GM19467 (cell line): ENCODE measurements at regions not wholly inside any gene's neighbourhood (a gene's known extent, or its start where the extent isn't known, plus 50 kb on each side); places are given as distances from the start of the nearest gene placed in this dataset.
"Not testable (repeated sequence)": the region's sequence is repeated elsewhere in the genome, so short reads cannot be mapped to it uniquely, and the experiment has no call there.

Experiments used
- ATAC-seq: cut with Tn5 transposase; IDR thresholded peaks from one replicate; pipeline ENCODE4 v1.9.1; 2021; ENCODE audit warnings: mild to moderate bottlenecking, moderate library complexity; ENCODE audit not compliant: unreplicated experiment

DNA sequence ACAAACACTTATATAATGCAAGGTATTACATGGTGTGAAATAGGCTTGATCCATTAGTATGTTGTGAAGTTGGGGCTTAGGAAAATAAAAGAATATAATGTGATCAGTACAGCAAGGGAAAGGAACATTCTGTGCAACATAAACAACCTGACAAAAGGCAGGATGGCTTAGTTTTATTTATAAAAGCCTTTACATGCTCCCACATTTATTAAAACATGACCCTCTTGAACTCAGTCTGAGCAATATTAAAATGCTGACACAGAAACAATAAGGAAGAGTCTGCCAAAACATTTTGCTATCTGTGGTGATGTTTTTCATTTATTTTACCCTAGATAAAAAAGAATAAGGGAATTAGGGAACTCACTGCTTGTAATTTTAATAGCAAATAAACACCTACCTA, 519.7 kb downstream of the PCDH7 start:
- ATAC-seq = no peak

DNA sequence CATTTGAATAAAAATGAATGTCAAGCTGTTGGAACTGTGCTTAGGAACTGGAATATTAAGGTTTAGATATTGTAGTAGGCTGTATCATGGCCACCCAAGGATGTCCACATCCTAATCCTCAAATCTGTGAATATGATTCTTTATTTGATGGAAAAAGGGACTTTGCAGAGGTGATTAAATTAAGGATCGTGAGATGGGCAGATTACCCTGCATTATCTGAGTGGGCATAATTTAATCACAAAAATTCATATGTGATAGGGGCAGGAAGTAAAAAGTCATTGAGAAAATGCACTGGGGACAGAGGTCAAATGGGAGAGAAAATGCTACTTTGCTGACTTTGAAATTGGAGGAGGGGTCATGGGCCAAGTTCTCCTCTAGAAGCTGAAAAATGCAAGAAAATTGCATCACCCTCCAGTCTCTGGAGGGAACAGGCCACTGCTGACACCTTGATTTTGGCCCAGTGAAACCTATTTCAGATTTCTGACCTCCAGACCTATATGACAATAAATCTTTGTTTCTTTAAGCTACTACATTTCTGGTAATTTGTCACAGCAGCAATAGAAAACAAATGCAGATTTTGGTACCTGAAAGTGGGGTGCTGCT, 521.4 kb downstream of the PCDH7 start:
- ATAC-seq = no peak

DNA sequence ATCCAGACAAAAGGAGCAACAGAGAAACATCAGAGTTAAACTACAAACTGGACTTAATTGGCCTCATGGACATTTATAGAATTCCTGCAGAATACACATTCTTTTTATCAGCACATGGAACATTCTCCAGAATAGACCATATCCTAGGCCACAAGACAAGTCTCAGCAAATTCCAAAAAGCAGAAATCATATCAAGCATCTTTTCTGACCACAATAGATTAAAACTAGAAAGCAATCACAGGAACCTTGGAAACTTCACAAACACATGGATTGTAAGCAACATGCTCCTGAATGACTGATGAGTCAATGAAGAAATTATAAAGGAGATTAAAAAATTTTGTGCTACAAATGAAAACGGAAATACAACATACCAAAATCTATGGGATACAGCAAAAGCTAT, 526.7 kb downstream of the PCDH7 start:
- no peak for ATAC-seq

DNA sequence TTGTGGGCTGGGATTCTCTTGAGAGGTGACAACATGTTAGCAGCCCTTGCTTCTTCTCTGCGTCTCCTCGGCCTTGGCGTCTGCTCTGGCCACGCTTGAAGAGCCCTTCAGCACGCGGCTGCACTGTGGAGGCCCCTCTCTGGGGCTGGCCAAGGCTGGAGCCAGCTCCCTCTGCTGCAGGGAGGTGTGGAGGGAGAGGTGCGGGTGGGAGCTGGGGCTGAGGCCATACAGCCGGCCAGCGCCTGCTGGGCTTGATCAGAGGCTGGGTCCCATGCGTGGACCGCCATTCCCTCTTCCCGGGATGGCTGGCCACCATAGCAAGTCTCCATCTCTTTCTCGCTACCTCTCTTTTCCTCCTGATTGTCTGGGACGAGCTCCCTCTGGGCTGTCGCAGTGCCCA, 539.0 kb downstream of the PCDH7 start:
- no peak for ATAC-seq

- ATAC-seq = no peak
Observed at GRCh38 chr4:31261632-31262031, 541.5 kb downstream of the PCDH7 start.

DNA sequence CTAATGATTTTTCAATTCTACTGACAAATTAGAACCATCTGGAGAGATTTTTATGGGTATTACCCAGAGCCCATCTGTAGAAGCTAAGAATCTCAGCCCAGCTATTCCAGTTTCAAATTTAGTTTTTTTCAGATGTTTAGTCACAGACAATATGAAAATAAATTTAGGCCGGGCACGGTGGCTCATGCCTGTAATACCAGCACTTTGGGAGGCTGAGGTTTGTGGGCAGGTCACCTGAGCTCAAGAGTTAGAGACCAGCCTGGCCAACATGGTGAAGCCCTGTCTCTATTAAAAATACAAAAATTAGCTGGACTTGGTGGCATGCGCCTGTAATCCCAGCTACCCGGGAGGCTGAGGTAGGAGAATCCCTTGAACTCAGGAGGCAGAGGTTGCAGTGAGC, 545.9 kb downstream of the PCDH7 start:
- ATAC-seq = not testable (repeated sequence)

GRCh38 chr4:31272331-31273061, 552.3 kb downstream of the PCDH7 start:
- no peak for ATAC-seq

GRCh38 chr4:31275906-31276305, 555.7 kb downstream of the PCDH7 start:
- ATAC-seq = no peak

GRCh38 chr4:31283679-31284078, 563.5 kb downstream of the PCDH7 start:
- ATAC-seq = no peak

- no peak for ATAC-seq
Observed at GRCh38 chr4:31290836-31291235, 570.7 kb downstream of the PCDH7 start.

- ATAC-seq = no peak
Observed at GRCh38 chr4:31291238-31291637, 571.1 kb downstream of the PCDH7 start.

DNA sequence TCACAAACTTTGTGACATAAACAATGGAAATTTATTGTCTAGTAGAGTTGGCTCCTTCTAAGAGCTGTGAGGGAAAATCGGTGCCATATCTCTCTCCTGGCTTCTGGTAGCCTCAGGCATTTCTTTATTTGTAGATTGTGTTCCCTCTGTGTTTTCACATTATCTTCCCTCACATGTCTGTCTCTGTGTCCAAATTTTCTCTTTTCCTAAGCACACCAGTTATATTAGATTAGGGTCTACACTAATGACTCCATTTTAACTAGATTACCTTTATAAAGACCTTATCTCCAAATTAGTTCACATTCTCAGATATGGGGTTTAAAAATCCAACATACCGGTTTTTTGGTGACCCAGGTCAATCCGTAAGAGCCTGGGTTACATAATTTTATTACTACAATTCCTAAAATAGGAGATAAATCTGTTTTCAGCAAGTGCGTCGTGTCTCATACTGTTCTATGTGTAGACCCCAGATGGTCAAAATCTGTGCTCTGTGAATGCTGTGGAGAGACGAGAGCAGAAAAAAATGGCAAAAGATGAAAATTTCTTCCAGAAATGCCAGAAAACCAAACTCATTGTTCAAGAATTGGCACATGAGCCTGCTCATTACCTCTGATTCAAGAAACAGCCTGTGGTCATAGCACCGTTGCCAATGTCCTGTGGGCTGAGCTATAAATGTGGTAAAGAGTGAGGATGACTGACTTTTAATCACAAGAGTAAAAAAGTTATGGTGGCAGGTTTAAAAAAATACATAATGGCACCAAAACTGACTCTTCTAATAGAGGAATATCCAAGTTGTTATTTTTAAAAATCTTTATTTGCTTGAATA, 574.7 kb downstream of the PCDH7 start:
- ATAC-seq = no peak

DNA sequence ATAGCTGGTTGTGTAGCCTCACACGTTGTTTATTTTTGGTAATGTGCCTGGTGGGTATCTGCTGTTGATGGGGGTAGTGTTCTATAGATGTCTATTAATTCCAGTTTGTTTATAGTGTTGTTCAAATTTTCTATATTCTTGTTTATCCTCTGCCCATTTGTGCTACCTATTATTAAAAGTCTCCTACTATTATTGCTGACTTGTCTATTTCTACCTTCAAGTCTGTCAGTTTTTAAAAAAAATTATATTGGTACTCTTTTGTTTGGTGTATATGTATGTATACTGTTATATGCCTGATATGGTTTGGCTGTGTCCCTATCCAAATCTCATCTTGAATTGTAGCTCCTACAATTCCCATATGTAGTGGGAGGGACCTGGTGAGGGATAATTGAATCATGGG, 578.6 kb downstream of the PCDH7 start:
- ATAC-seq = no peak

DNA sequence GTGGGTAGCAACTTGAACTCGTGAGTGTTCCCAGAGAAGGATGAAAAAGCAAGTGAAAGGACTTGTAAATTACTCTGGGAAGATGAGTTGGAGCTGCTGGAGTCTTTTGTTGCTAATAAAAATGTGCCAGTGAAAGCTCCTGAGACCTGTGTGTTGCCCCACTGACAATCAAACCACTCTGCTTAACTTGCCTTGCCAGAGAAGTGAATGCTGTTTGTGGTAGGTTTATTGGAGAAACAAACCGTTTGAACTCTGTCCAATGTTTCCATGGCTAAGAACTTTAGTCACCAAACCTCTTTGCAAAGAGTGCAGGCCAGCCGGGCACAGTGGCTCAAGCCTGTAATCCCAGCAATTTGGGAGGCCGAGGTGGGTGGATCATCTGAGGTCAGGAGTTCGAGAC, 586.9 kb downstream of the PCDH7 start:
- ATAC-seq = no peak

GRCh38 chr4:31324814-31325213, 604.6 kb downstream of the PCDH7 start:
- no peak for ATAC-seq

GRCh38 chr4:31325300-31325699, 605.1 kb downstream of the PCDH7 start:
- no peak for ATAC-seq

- no peak for ATAC-seq
Observed at GRCh38 chr4:31327031-31327430, 606.9 kb downstream of the PCDH7 start.

DNA sequence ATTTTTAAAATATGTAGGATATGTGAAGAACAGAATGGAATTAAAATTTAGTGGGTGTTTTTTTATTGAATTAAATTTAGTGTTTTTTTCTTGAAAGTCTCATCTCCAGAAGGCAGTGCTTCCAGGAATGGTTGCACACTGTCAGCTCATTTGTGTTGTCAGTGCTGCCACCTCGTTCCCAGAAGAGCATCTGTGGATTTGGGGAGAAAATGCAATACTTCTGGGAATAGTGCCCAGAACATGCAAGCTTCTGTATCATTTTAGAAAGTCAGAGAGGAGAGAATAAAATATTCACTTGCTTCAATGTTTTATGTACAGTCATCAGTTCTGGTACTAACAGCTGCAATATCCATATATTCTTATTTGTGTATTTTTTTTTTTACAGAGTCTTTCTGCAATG, 608.8 kb downstream of the PCDH7 start:
- ATAC-seq = no peak

DNA sequence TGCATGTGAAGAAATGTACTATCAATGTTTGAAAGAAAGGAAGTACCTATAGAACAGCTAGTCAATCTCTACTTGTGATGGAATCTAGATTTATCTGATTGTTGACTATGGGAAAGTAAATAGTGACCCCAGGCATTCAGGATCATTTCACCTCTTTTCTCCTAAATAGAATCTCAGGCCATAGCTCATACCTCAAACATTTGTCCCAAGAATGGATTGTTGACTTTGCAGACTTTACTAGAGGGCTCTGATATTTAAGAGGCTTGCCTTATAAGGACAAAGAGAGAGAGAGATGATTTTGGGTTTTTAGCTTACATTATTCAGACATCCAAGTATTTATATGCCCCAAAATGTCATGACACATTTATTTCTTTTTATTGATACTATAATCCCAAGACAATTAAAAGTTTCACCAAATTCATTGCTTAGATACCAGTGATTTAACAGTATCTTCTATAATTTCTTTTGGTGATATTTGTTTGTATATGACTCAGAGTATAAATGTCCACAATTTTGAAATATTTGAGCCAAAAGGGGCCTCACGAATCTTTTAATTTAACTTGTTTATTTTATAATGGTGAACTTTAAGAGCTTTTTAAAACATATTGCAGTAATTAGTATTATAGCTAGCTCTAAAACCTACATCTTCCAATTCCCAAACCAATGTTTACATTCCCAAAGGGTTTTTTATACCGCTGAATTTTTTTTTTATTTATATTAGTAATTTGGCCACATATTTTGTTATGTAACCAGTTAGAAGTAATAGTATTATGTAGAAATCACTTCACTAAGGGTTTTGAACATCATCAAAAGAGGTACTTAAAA, 614.1 kb downstream of the PCDH7 start:
- no peak for ATAC-seq

DNA sequence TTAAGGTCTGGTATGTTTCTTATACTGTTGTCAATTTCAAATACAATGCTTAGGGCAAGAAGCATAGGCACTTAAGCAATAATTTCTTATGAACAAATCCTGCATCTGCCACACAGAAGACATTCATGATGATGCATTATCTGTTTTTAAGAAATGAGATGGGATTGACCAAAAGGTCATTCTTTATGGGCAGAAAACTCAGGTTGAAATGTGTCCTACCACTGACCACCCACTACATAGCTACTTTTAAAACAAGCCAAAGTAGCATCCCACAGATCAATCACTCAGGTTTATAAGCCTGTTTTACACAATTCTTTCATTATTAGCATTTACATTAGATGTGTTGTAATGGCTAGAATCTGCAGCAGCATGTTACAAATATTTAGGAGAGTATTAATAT, 617.8 kb downstream of the PCDH7 start:
- ATAC-seq = no peak
